GM12864 (cell line): ENCODE measurements at regions not wholly inside any gene's neighbourhood (a gene's known extent, or its start where the extent isn't known, plus 50 kb on each side); places are given as distances from the start of the nearest gene placed in this dataset.

Source experiments
- DNase-seq: peaks from one replicate; pipeline ENCODE4 v3.0.0-alpha.2; 2011; ENCODE audit warnings: low read depth
- H3K4me3 ChIP-seq: 2 replicates; pipeline ENCODE4 v1.5.1; 2011; ENCODE audit warnings: mild to moderate bottlenecking, low read depth, low read length, control low read depth
- TF ChIP-seq, protein P1 (sequence below): IDR thresholded peaks from 2 replicates; pipeline ENCODE4 v1.5.1; 2011; ENCODE audit warnings: low read depth, mild to moderate bottlenecking, moderate library complexity, low read length, control low read depth, inconsistent platforms; ENCODE audit errors: missing control alignments

DNA sequence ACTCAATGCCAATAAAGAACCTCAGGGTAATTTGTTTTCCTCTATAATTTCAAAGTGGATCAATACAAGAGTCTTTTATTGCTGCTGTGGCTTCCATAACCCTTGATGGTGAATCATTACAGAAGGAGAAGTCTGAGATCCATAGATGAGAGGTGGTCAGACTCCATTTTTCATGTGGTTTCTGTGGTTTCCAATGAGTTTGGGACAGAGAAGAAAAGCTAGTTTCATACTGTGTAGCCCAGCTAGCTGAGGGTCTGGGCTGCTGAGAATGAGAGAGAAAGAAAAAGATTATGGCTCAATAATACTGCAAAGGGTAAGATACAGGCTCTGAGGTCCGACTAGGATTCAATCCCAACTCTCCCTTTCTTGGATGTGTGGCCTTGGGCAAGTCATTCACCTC, 180.6 kb upstream of the LRRN1 start:
- no peak for DNase-seq
- no peak overlapping the region for H3K4me3 ChIP-seq
- TF ChIP-seq, protein P1, sequence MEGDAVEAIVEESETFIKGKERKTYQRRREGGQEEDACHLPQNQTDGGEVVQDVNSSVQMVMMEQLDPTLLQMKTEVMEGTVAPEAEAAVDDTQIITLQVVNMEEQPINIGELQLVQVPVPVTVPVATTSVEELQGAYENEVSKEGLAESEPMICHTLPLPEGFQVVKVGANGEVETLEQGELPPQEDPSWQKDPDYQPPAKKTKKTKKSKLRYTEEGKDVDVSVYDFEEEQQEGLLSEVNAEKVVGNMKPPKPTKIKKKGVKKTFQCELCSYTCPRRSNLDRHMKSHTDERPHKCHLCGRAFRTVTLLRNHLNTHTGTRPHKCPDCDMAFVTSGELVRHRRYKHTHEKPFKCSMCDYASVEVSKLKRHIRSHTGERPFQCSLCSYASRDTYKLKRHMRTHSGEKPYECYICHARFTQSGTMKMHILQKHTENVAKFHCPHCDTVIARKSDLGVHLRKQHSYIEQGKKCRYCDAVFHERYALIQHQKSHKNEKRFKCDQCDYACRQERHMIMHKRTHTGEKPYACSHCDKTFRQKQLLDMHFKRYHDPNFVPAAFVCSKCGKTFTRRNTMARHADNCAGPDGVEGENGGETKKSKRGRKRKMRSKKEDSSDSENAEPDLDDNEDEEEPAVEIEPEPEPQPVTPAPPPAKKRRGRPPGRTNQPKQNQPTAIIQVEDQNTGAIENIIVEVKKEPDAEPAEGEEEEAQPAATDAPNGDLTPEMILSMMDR, result no peak

DNA sequence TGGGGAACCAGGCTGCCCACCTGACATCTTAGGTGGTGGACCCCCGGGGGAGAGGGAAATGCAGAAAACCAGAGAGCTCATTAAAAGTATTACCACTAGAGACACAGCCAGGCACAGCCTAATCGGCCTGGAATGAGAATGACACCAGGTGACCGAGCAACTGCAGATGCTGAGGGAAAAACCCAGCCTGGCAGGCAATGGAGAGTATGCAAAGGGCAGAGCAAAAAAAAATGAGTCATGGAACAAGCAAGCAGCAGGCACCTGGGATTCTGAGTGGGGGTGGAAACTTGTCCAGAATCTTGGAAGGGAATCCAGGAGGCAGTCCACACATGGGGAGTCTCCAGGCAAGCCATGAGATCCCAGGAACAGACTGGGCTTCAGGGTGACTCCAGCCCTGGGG, 183.7 kb upstream of the LRRN1 start:
- TF ChIP-seq, protein P1, result no peak
- DNase-seq, result no peak
- no peak overlapping the region for H3K4me3 ChIP-seq

DNA sequence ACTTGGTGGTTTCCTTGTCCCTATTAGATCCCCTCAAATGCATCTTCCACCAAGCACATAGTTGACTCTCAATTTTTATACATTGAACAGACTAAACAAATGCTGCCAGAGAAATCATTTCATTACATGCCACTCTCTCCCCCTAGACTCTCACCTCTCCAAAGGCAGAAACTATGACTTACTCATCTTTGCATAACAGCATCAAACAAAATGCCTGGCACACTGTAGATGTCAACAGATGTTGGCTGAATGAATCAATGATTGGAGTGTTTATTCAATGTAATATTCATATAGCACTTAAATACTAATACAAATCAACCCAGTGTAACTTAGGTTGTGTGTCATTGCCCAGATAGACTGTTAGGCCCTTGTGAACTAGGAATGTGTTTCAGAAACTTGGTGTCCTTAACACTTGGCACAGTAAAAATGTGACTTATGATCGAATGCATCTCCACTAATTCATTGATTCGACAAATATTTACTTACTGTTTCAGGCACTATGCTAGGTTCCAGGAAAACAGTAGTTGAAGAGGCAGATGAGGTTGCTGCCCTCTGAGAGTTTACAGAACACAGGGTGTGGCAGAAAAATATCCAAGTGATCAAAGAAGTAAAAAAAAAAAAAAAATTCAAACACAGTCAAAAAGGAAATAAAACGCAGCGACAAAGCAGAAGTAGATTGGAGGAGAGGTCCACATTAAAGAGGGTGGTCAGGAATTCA, 188.5 kb upstream of the LRRN1 start:
- TF ChIP-seq, protein P1, result no peak
- no peak for DNase-seq
- H3K4me3 ChIP-seq, result no peak overlapping the region

DNA sequence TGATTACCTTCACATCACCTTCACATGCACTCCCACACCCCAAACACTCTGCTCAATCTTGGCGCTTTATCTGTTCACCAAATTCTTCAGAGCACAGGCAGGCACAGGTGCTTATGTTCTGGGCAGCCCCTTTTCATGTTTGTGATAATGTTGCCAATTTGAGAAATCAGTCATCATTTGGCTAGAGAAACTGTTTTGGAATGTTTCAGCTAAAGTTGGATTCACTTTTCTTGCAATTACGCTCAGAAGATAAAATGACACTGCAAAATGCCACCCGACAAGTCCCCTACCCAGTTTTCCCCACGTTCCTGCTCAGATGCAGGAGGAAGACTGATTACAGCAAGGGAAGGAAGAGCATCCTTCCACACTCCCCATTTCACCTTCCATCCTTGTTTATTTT, 192.9 kb upstream of the LRRN1 start:
- TF ChIP-seq, protein P1, result no peak
- H3K4me3 ChIP-seq, result no peak overlapping the region
- DNase-seq, result no peak

DNA sequence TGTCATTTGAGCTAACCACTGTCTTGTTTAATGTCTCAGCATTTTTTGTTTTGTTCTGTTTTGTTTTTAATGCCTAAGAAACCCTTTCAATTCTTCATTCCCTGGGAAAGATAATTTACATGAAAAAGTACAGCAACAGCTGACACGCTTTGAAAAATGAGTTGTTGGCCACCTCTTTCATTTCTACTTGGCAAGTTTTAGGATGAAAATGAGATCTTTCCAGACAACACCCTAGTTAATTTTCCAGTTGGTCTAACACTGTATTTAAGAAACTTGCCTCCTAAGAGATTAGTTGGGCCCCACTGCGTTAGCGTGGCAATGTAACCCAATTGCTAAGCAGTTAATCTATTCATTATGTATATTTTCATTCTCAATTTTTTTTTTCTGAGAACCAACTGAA, 194.0 kb upstream of the LRRN1 start:
- no peak overlapping the region for H3K4me3 ChIP-seq
- TF ChIP-seq, protein P1, result no peak
- no peak for DNase-seq

DNA sequence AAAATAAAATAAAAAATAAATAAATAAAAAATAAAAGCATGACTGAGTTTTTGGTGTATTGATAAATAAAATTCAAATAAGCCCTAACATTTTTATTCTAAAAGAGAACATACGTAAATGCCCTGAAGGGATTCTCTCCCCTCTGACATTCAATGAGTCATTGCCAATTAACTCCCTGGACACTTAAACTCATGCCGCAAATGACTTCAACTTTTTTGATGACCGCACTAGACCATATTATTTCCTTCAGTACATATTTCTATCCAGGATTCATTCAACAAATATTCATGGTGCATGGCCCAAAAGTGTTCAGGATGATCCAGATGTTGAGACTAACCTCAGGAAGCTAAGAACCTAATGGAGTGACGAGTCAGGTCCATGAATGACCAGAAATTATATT, 195.9 kb upstream of the LRRN1 start:
- H3K4me3 ChIP-seq, result no peak overlapping the region
- DNase-seq, result no peak
- TF ChIP-seq, protein P1, result no peak

DNA sequence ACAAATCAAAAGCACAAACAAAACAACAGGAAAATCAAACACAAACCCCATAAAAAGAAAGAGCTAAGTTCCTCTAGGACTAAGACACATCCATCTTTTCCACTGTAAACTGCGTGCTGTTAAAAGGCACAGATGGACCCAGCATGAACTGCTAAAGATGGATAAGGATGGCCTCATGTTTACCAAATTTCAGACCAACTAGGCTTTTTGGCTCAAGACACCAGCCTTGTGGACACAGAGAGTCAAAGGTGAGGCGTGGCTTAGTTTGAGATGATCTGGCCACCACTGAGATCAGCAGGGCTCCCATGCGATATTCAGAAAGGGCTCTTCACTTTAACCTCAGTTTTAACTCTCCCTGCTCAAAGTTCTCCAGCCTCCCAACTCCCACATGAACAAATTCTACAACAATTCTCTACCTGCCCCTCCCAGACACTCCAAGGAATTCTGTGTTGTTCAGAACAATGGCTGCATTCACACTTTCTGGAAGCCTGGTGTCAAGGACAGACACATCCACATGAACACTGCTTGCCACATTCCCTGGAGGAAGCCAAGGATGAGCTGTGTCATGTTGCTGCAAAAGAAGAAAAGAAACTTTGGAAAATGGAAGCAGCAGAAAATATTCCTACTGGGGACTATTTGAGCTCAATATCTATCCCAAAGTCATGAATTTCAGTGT, 198.4 kb upstream of the LRRN1 start:
- no peak overlapping the region for H3K4me3 ChIP-seq
- TF ChIP-seq, protein P1, result no peak
- no peak for DNase-seq
